ENCODE measurements at regions not wholly inside any gene's neighbourhood (a gene's known extent, or its start where the extent isn't known, plus 50 kb on each side); places are given as distances from the start of the nearest gene placed in this dataset.
A peak's percentile ranks its signal among the peaks of the same experiment; 100 is the strongest.

- Mint-ChIP-seq H3K4me3 (ENCODE audit: unreplicated experiment) (no peak overlapping the region), H3K4me1 (ENCODE audit: low read depth, unreplicated experiment) (peaks cover 12% of the 10 kb centered on the region), H3K27ac (ENCODE audit: unreplicated experiment) (no peak overlapping the region), H3K9me3 (ENCODE audit: unreplicated experiment) (peaks cover 2% of the 10 kb centered on the region), H3K27me3 (ENCODE audit: low read depth, unreplicated experiment) (no peaks in the 10 kb centered on the region), H3K36me3 (ENCODE audit: low read depth, unreplicated experiment) (no peaks in the 10 kb centered on the region)
- Histone ChIP-seq H3K4me1 (ENCODE audit: insufficient read depth, low read length) (no peaks in the 10 kb centered on the region), H2AFZ (ENCODE audit: low read depth, low read length) (no peak overlapping the region), H3K79me2 (ENCODE audit: insufficient read depth, low read length) (no peaks in the 10 kb centered on the region), H3K27ac (ENCODE audit: low read depth, low read length) (no peak overlapping the region), H3K4me2 (ENCODE audit: low read length) (no peak overlapping the region), H3K27me3 (ENCODE audit: insufficient read depth, low read length) (no peaks in the 10 kb centered on the region), H3K9me3 (ENCODE audit: insufficient read depth, low read depth, low read length) (no peaks in the 10 kb centered on the region), H3K4me3 (ENCODE audit: insufficient read depth, low read depth, low read length) (no peak overlapping the region), H4K20me1 (ENCODE audit: insufficient read depth, low read length) (no peaks in the 10 kb centered on the region), H3K9ac (ENCODE audit: low read length) (no peak overlapping the region), H3K36me3 (ENCODE audit: insufficient read depth, low read length) (no peaks in the 10 kb centered on the region)
- DNase-seq (ENCODE audit: low read depth) (no peak), FAIRE-seq (no peak)
- TF ChIP-seq CTCF (IDR thresholded peaks at IDR 0.05; ENCODE audit: insufficient read depth, low read depth, low read length): no peak
- no peak for TF ChIP-seq EZH2 (IDR thresholded peaks at IDR 0.05; ENCODE audit: insufficient read depth, low read length)
Observed at GRCh38 chr2:145324748-145325147, 804.8 kb upstream of the ZEB2 start.

- Mint-ChIP-seq H3K4me1 (ENCODE audit: low read depth, unreplicated experiment) (peaks cover 12% of the 10 kb centered on the region), H3K36me3 (ENCODE audit: low read depth, unreplicated experiment) (no peaks in the 10 kb centered on the region), H3K9me3 (ENCODE audit: unreplicated experiment) (peaks cover 2% of the 10 kb centered on the region), H3K4me3 (ENCODE audit: unreplicated experiment) (no peak overlapping the region), H3K27me3 (ENCODE audit: low read depth, unreplicated experiment) (no peaks in the 10 kb centered on the region), H3K27ac (ENCODE audit: unreplicated experiment) (no peak overlapping the region)
- DNase-seq (ENCODE audit: low read depth) (peak; percentile 54), FAIRE-seq (peak; percentile 29)
- H3K9me3 ChIP-seq (ENCODE audit: insufficient read depth, low read depth, low read length): no peaks in the 10 kb centered on the region
- no peaks in the 10 kb centered on the region for H3K27me3 ChIP-seq (ENCODE audit: insufficient read depth, low read length)
- H3K36me3 ChIP-seq (ENCODE audit: insufficient read depth, low read length): no peaks in the 10 kb centered on the region
- no peak overlapping the region for H3K27ac ChIP-seq (ENCODE audit: low read depth, low read length)
- no peaks in the 10 kb centered on the region for H4K20me1 ChIP-seq (ENCODE audit: insufficient read depth, low read length)
- H3K9ac ChIP-seq (ENCODE audit: low read length): no peak overlapping the region
- H3K79me2 ChIP-seq (ENCODE audit: insufficient read depth, low read length): no peaks in the 10 kb centered on the region
- H3K4me3 ChIP-seq (ENCODE audit: insufficient read depth, low read depth, low read length): no peak overlapping the region
- TF ChIP-seq EZH2 (IDR thresholded peaks at IDR 0.05; ENCODE audit: insufficient read depth, low read length) (no peak), CTCF (IDR thresholded peaks at IDR 0.05; ENCODE audit: insufficient read depth, low read depth, low read length) (no peak)
- no peaks in the 10 kb centered on the region for H3K4me1 ChIP-seq (ENCODE audit: insufficient read depth, low read length)
- H3K4me2 ChIP-seq (ENCODE audit: low read length): no peak overlapping the region
- no peak overlapping the region for H2AFZ ChIP-seq (ENCODE audit: low read depth, low read length)
Observed at GRCh38 chr2:145323512-145323911, 803.6 kb upstream of the ZEB2 start.

- no peak for FAIRE-seq
- Mint-ChIP-seq H3K36me3 (ENCODE audit: low read depth, unreplicated experiment) (no peaks in the 10 kb centered on the region), H3K4me1 (ENCODE audit: low read depth, unreplicated experiment) (peaks cover 12% of the 10 kb centered on the region), H3K9me3 (ENCODE audit: unreplicated experiment) (no peaks in the 10 kb centered on the region), H3K27me3 (ENCODE audit: low read depth, unreplicated experiment) (no peaks in the 10 kb centered on the region), H3K4me3 (ENCODE audit: unreplicated experiment) (no peak overlapping the region), H3K27ac (ENCODE audit: unreplicated experiment) (no peak overlapping the region)
- H4K20me1 ChIP-seq (ENCODE audit: insufficient read depth, low read length): no peaks in the 10 kb centered on the region
- no peaks in the 10 kb centered on the region for H3K4me1 ChIP-seq (ENCODE audit: insufficient read depth, low read length)
- H3K27me3 ChIP-seq (ENCODE audit: insufficient read depth, low read length): no peaks in the 10 kb centered on the region
- H3K4me3 ChIP-seq (ENCODE audit: insufficient read depth, low read depth, low read length): no peak overlapping the region
- H3K4me2 ChIP-seq (ENCODE audit: low read length): no peak overlapping the region
- H3K9ac ChIP-seq (ENCODE audit: low read length): no peak overlapping the region
- H3K27ac ChIP-seq (ENCODE audit: low read depth, low read length): no peak overlapping the region
- no peak overlapping the region for H2AFZ ChIP-seq (ENCODE audit: low read depth, low read length)
- no peak for DNase-seq (ENCODE audit: low read depth)
- no peaks in the 10 kb centered on the region for H3K9me3 ChIP-seq (ENCODE audit: insufficient read depth, low read depth, low read length)
- no peak for TF ChIP-seq EZH2 (IDR thresholded peaks at IDR 0.05; ENCODE audit: insufficient read depth, low read length)
- no peak for TF ChIP-seq CTCF (IDR thresholded peaks at IDR 0.05; ENCODE audit: insufficient read depth, low read depth, low read length)
- no peaks in the 10 kb centered on the region for H3K79me2 ChIP-seq (ENCODE audit: insufficient read depth, low read length)
- H3K36me3 ChIP-seq (ENCODE audit: insufficient read depth, low read length): no peaks in the 10 kb centered on the region
Observed at GRCh38 chr2:145321344-145321743, 801.4 kb upstream of the ZEB2 start.

Data from astrocyte (in vitro differentiated cells and primary cell).